ENCODE measurements at regions not wholly inside any gene's neighbourhood (a gene's known extent, or its start where the extent isn't known, plus 50 kb on each side); places are given as distances from the start of the nearest gene placed in this dataset.

DNA sequence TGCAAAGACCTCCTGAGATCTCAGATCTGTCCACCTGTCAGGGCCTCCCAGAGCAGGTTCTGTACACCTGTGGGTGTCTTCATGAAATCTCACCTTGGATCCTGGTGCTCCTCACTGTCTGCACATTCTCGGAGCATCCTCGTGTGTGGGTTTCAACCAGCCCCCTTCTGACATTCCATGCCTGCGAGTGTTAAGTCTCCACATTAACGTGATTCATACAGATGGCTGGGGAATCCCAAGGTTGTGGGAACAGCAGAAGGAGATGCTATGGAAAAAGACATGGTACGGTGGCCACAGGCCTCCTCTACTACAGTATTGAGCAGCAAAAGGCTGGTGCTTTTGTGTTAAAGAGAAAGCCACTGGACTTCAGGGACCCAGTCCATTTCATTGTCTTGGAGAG lies 556.5 kb downstream of the DHX35 start:
- TF ChIP-seq, protein P1, sequence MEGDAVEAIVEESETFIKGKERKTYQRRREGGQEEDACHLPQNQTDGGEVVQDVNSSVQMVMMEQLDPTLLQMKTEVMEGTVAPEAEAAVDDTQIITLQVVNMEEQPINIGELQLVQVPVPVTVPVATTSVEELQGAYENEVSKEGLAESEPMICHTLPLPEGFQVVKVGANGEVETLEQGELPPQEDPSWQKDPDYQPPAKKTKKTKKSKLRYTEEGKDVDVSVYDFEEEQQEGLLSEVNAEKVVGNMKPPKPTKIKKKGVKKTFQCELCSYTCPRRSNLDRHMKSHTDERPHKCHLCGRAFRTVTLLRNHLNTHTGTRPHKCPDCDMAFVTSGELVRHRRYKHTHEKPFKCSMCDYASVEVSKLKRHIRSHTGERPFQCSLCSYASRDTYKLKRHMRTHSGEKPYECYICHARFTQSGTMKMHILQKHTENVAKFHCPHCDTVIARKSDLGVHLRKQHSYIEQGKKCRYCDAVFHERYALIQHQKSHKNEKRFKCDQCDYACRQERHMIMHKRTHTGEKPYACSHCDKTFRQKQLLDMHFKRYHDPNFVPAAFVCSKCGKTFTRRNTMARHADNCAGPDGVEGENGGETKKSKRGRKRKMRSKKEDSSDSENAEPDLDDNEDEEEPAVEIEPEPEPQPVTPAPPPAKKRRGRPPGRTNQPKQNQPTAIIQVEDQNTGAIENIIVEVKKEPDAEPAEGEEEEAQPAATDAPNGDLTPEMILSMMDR (IDR thresholded peaks at IDR 0.05), result no peak
- TF ChIP-seq POLR2A (IDR thresholded peaks at IDR 0.05), result no peak
